HEK293 (cell line): ENCODE measurements at regions not wholly inside any gene's neighbourhood (a gene's known extent, or its start where the extent isn't known, plus 50 kb on each side); places are given as distances from the start of the nearest gene placed in this dataset.

Experiments used
- CTCF ChIA-PET: fragments of 350-600 bp; formaldehyde crosslinking; extraction: SDS; loops from one replicate; lab custom pipeline; 2021; ENCODE audit warnings: antibody characterized with exemption; lab: Yijun Ruan, JAX
- POLR2A ChIA-PET: fragments of 300-600 bp; formaldehyde crosslinking; extraction: SDS; loops from one replicate; lab custom pipeline; 2020; ENCODE audit warnings: antibody characterized with exemption, inconsistent platforms; lab: Yijun Ruan, JAX
- H3K27ac ChIP-seq: fragments of 200-500 bp; sonication (Bioruptor generic); 2 replicates; pipeline ENCODE4 v1.5.1; 2014; ENCODE audit warnings: low read depth, low read length, control low read depth, inconsistent platforms; ENCODE audit errors: extremely low read depth
- H3K36me3 ChIP-seq, 2 experiments: fragments of 200-500 bp in 1 of 2; sonication (Bioruptor generic) in 1 of 2; 1 replicate in 1 of 2; 2 replicates in 1 of 2; pipeline ENCODE4 v1.5.1; 2014 to 2017; ENCODE audit warnings: inconsistent platforms in 2 of 2, low read length in 2 of 2; ENCODE audit not compliant: control insufficient read depth in 2 of 2, insufficient read depth in 1 of 2
- H3K4me1 ChIP-seq: fragments of 200-500 bp; sonication (Bioruptor generic); 2 replicates; pipeline ENCODE4 v1.5.1; 2014; ENCODE audit warnings: mild to moderate bottlenecking, low read length, inconsistent platforms; ENCODE audit not compliant: control insufficient read depth, insufficient read depth
- H3K4me3 ChIP-seq: 2 replicates; pipeline ENCODE4 v1.5.1; 2011; ENCODE audit warnings: low read depth, mild to moderate bottlenecking, control low read depth, low read length, moderate library complexity
- H3K9me3 ChIP-seq: fragments of 200-500 bp; sonication (Bioruptor generic); 2 replicates; pipeline ENCODE4 v1.5.1; 2014; ENCODE audit warnings: low read depth, low read length, inconsistent platforms; ENCODE audit not compliant: control insufficient read depth, insufficient read depth
- KLF16 ChIP-seq: fragments of 450-650 bp; formaldehyde crosslinking; IDR thresholded peaks from 2 replicates; pipeline ENCODE4 v1.5.1; 2017; ENCODE audit warnings: missing biosample characterization, missing genetic modification characterization
- MEIS1 ChIP-seq: sonication (generic); formaldehyde crosslinking; IDR thresholded peaks from 2 replicates; pipeline ENCODE4 v1.8.1; 2022; ENCODE audit warnings: missing genetic modification reagents, mild to moderate bottlenecking, borderline replicate concordance
- SCRT1 ChIP-seq: fragments of 450-650 bp; formaldehyde crosslinking; IDR thresholded peaks from 2 replicates; pipeline ENCODE4 v1.5.1; 2016; ENCODE audit warnings: missing biosample characterization, missing genetic modification characterization, borderline replicate concordance
- ZFP37 ChIP-seq: fragments of 450-650 bp; formaldehyde crosslinking; IDR thresholded peaks from 2 replicates; pipeline ENCODE4 v1.5.1; 2016; ENCODE audit warnings: missing biosample characterization, missing genetic modification characterization
- ZNF146 ChIP-seq: fragments of 450-650 bp; formaldehyde crosslinking; IDR thresholded peaks from 2 replicates; pipeline ENCODE4 v1.5.1; 2016; ENCODE audit warnings: missing biosample characterization, missing genetic modification characterization
- ZNF391 ChIP-seq: fragments of 450-650 bp; formaldehyde crosslinking; IDR thresholded peaks from 2 replicates; pipeline ENCODE4 v1.5.1; 2016; ENCODE audit warnings: low read depth, missing biosample characterization, missing genetic modification characterization, borderline replicate concordance
- ZNF423 ChIP-seq: fragments of 450-650 bp; formaldehyde crosslinking; IDR thresholded peaks from 2 replicates; pipeline ENCODE4 v1.5.1; 2016; ENCODE audit warnings: missing biosample characterization, missing genetic modification characterization
- ZNF596 ChIP-seq: fragments of 450-650 bp; IDR thresholded peaks from 2 replicates; pipeline ENCODE4 v1.5.0; 2018; ENCODE audit warnings: missing biosample characterization, mild to moderate bottlenecking, missing genetic modification characterization, moderate library complexity
- ZNF664 ChIP-seq: fragments of 450-650 bp; formaldehyde crosslinking; IDR thresholded peaks from 2 replicates; pipeline ENCODE4 v1.5.1; 2016; ENCODE audit warnings: missing biosample characterization, missing genetic modification characterization
- ZNF670 ChIP-seq: fragments of 450-650 bp; formaldehyde crosslinking; IDR thresholded peaks from 2 replicates; pipeline ENCODE4 v1.5.1; 2016; ENCODE audit warnings: missing biosample characterization, missing genetic modification characterization, low read depth
- ZNF785 ChIP-seq: fragments of 450-650 bp; formaldehyde crosslinking; IDR thresholded peaks from 2 replicates; pipeline ENCODE4 v1.5.1; 2016; ENCODE audit warnings: missing biosample characterization, missing genetic modification characterization
- TF ChIP-seq, protein P1 (sequence below): fragments of 450-650 bp; formaldehyde crosslinking; IDR thresholded peaks from 2 replicates; pipeline ENCODE4 v1.5.1; 2017; ENCODE audit warnings: missing biosample characterization, missing genetic modification characterization
- TF ChIP-seq, protein P2 (sequence below): fragments of 450-650 bp; IDR thresholded peaks from 2 replicates; pipeline ENCODE4 v1.5.1; 2018; ENCODE audit warnings: missing biosample characterization, mild to moderate bottlenecking, missing genetic modification characterization
- TF ChIP-seq, protein P3 (sequence below): fragments of 450-650 bp; formaldehyde crosslinking; IDR thresholded peaks from 2 replicates; pipeline ENCODE4 v1.5.1; 2016; ENCODE audit warnings: missing biosample characterization, missing genetic modification characterization
- TF ChIP-seq, protein P4 (sequence below): fragments of 450-650 bp; formaldehyde crosslinking; IDR thresholded peaks from 2 replicates; pipeline ENCODE4 v1.5.1; 2017; ENCODE audit warnings: missing biosample characterization, missing genetic modification characterization
- TF ChIP-seq, protein P5 (sequence below): fragments of 450-650 bp; formaldehyde crosslinking; IDR thresholded peaks from 2 replicates; pipeline ENCODE4 v1.5.1; 2016; ENCODE audit warnings: missing biosample characterization, missing genetic modification characterization

DNA sequence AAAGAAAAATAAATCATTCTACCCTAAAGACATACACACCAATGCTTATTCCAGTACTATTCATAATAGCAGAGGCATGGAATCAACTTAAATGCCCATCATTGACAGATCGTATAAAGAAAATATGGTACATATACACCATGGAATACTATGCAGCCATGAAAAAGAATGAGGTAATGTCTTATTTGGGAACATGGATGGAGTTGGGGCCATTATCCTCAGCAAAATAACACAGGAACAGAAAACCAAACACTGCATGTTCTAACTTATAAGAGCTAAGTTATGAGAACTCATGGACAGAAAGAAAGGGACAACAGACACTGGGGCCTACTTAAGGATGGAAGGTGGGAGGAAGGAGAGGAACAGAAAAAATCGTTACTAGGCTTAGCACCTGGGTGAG is 527.5 kb upstream of the ST8SIA4 start:
- no peaks in the 10 kb centered on the region for H3K36me3 ChIP-seq
- ChIA-PET CTCF (interaction anchor here (0.6 kb wide), 1 partner anchor 103 kb away, joined by 4 read pairs; no protein-coding TSS in a partner anchor), POLR2A (no interaction called here)
- no peak overlapping the region for H3K4me3 ChIP-seq
- TF ChIP-seq SCRT1 (no peak), ZNF146 (tag by site-specific recombination) (peak; percentile 93)
- TF ChIP-seq, protein P1, sequence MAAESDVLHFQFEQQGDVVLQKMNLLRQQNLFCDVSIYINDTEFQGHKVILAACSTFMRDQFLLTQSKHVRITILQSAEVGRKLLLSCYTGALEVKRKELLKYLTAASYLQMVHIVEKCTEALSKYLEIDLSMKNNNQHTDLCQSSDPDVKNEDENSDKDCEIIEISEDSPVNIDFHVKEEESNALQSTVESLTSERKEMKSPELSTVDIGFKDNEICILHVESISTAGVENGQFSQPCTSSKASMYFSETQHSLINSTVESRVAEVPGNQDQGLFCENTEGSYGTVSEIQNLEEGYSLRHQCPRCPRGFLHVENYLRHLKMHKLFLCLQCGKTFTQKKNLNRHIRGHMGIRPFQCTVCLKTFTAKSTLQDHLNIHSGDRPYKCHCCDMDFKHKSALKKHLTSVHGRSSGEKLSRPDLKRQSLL: no peak
- H3K4me1 ChIP-seq: no peaks in the 10 kb centered on the region
- H3K9me3 ChIP-seq: no peaks in the 10 kb centered on the region; the same call in 1 of the 2 replicates
- no peak overlapping the region for H3K27ac ChIP-seq

DNA sequence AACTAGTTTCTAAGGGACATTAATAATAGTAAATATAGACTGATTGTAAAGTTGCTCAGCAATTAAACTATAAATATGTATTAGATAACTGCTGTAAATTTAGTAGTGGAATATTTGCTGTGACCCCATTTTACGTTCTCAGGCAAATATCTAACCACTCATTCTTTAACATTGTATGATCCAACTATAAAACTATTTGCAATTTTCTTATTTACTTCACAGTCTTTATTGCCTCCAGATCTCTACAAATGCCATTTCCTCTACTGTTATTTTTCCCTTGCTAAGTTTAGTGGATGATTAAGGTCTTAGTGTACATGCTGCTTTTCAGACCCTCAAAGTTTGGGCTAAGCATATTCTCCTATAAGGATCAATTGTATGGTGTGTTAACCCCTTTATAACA is 526.2 kb upstream of the ST8SIA4 start:
- TF ChIP-seq, protein P2, sequence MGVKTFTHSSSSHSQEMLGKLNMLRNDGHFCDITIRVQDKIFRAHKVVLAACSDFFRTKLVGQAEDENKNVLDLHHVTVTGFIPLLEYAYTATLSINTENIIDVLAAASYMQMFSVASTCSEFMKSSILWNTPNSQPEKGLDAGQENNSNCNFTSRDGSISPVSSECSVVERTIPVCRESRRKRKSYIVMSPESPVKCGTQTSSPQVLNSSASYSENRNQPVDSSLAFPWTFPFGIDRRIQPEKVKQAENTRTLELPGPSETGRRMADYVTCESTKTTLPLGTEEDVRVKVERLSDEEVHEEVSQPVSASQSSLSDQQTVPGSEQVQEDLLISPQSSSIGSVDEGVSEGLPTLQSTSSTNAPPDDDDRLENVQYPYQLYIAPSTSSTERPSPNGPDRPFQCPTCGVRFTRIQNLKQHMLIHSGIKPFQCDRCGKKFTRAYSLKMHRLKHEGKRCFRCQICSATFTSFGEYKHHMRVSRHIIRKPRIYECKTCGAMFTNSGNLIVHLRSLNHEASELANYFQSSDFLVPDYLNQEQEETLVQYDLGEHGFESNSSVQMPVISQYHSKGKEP (tag by site-specific recombination): no peak
- no peak for TF ChIP-seq ZNF391 (tag by site-specific recombination)
- no peak for TF ChIP-seq ZNF423
- TF ChIP-seq ZNF785 (tag by site-specific recombination): no peak
- TF ChIP-seq KLF16 (tag by site-specific recombination): no peak
- no peak for TF ChIP-seq MEIS1 (CRISPR knock-in tag)
- TF ChIP-seq, protein P3, sequence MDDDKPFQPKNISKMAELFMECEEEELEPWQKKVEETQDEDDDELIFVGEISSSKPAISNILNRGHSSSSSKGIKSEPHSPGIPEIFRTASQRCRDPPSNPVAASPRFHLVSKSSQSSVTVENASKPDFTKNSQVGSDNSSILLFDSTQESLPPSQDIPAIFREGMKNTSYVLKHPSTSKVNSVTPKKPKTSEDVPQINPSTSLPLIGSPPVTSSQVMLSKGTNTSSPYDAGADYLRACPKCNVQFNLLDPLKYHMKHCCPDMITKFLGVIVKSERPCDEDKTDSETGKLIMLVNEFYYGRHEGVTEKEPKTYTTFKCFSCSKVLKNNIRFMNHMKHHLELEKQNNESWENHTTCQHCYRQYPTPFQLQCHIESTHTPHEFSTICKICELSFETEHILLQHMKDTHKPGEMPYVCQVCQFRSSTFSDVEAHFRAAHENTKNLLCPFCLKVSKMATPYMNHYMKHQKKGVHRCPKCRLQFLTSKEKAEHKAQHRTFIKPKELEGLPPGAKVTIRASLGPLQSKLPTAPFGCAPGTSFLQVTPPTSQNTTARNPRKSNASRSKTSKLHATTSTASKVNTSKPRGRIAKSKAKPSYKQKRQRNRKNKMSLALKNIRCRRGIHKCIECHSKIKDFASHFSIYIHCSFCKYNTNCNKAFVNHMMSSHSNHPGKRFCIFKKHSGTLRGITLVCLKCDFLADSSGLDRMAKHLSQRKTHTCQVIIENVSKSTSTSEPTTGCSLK (tag by site-specific recombination): no peak
- no peak for TF ChIP-seq ZFP37 (tag by site-specific recombination)
- TF ChIP-seq, protein P4, sequence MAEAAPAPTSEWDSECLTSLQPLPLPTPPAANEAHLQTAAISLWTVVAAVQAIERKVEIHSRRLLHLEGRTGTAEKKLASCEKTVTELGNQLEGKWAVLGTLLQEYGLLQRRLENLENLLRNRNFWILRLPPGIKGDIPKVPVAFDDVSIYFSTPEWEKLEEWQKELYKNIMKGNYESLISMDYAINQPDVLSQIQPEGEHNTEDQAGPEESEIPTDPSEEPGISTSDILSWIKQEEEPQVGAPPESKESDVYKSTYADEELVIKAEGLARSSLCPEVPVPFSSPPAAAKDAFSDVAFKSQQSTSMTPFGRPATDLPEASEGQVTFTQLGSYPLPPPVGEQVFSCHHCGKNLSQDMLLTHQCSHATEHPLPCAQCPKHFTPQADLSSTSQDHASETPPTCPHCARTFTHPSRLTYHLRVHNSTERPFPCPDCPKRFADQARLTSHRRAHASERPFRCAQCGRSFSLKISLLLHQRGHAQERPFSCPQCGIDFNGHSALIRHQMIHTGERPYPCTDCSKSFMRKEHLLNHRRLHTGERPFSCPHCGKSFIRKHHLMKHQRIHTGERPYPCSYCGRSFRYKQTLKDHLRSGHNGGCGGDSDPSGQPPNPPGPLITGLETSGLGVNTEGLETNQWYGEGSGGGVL (tag by site-specific recombination): no peak
- TF ChIP-seq ZNF664 (tag by site-specific recombination): no peak
- TF ChIP-seq, protein P5, sequence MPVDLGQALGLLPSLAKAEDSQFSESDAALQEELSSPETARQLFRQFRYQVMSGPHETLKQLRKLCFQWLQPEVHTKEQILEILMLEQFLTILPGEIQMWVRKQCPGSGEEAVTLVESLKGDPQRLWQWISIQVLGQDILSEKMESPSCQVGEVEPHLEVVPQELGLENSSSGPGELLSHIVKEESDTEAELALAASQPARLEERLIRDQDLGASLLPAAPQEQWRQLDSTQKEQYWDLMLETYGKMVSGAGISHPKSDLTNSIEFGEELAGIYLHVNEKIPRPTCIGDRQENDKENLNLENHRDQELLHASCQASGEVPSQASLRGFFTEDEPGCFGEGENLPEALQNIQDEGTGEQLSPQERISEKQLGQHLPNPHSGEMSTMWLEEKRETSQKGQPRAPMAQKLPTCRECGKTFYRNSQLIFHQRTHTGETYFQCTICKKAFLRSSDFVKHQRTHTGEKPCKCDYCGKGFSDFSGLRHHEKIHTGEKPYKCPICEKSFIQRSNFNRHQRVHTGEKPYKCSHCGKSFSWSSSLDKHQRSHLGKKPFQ (tag by site-specific recombination): no peak
- TF ChIP-seq ZNF596: no peak
- no peak for TF ChIP-seq ZNF670 (tag by site-specific recombination)
- Histone ChIP-seq H3K9me3 (no peaks in the 10 kb centered on the region; the same call in 1 of the 2 replicates), H3K4me3 (no peak overlapping the region), H3K4me1 (no peaks in the 10 kb centered on the region), H3K27ac (no peak overlapping the region), H3K36me3 (no peaks in the 10 kb centered on the region)
- CTCF ChIA-PET: interaction anchor here (0.6 kb wide), 1 partner anchor 49 kb away, joined by 3 read pairs; no protein-coding TSS in a partner anchor
- POLR2A ChIA-PET: interaction anchor here (0.7 kb wide), 1 partner anchor 10 kb away, joined by 5 read pairs; no protein-coding TSS in a partner anchor
